ENCODE measurements at regions not wholly inside any gene's neighbourhood (a gene's known extent, or its start where the extent isn't known, plus 50 kb on each side); places are given as distances from the start of the nearest gene placed in this dataset.
"Not testable (repeated sequence)": the region's sequence is repeated elsewhere in the genome, so short reads cannot be mapped to it uniquely, and the experiment has no call there.

DNA sequence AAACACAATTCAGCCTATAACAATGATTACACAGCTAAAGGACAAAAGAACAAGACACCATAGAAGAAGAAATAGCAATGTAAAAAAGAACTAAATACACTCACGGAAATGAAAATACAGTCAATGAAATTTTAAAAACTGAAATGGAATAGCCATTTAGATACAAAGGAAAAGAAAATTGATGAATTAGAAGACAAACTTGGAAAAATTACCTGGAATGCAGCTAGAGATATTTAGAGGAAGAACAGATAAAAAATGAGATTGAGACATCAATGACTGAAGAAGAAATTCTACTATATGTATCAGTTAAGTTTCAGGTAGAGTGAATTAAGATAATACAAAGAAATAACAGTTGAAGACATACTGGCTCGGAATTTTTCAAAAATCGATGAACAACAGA lies 430.4 kb upstream of the NR5A2 start:
- TF ChIP-seq, protein P1, sequence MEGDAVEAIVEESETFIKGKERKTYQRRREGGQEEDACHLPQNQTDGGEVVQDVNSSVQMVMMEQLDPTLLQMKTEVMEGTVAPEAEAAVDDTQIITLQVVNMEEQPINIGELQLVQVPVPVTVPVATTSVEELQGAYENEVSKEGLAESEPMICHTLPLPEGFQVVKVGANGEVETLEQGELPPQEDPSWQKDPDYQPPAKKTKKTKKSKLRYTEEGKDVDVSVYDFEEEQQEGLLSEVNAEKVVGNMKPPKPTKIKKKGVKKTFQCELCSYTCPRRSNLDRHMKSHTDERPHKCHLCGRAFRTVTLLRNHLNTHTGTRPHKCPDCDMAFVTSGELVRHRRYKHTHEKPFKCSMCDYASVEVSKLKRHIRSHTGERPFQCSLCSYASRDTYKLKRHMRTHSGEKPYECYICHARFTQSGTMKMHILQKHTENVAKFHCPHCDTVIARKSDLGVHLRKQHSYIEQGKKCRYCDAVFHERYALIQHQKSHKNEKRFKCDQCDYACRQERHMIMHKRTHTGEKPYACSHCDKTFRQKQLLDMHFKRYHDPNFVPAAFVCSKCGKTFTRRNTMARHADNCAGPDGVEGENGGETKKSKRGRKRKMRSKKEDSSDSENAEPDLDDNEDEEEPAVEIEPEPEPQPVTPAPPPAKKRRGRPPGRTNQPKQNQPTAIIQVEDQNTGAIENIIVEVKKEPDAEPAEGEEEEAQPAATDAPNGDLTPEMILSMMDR (conservative IDR thresholded peaks at IDR 0.05) = no peak
- no peak for DNase-seq (ENCODE audit: low read depth, low spot score)
- no peaks in the 10 kb centered on the region for H3K27me3 Mint-ChIP-seq (ENCODE audit: low read depth)
- no peaks in the 10 kb centered on the region for H3K36me3 Mint-ChIP-seq (ENCODE audit: low read depth)
- no peak overlapping the region for H3K27ac Mint-ChIP-seq (ENCODE audit: unreplicated experiment)
- no peaks in the 10 kb centered on the region for H3K4me1 Mint-ChIP-seq
- H3K9me3 Mint-ChIP-seq = peaks cover 8% of the 10 kb centered on the region
- no peak overlapping the region for H3K4me3 Mint-ChIP-seq

DNA sequence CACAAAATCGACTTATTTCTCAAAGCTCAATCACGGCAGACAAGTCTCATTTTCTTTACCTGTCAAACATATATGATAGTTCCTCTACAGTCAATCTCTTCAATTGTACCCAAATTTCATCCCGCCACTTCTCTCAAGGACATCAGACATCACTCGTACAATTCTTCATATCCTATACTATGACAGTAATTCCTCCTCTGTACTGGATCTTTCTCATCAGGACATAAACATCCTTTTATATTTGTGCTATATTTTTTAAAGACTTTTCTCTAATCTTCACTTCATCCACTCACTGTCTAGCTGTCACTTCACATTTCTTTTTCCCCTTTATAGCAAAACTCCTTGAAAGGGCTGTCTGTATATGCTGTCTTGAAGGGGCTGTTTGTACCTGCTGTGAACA lies 419.1 kb upstream of the NR5A2 start:
- no peaks in the 10 kb centered on the region for H3K9me3 Mint-ChIP-seq
- no peak for DNase-seq (ENCODE audit: low read depth, low spot score)
- TF ChIP-seq, protein P1 (conservative IDR thresholded peaks at IDR 0.05) = no peak
- no peaks in the 10 kb centered on the region for H3K36me3 Mint-ChIP-seq (ENCODE audit: low read depth)
- no peak overlapping the region for H3K27ac Mint-ChIP-seq (ENCODE audit: unreplicated experiment)
- H3K27me3 Mint-ChIP-seq (ENCODE audit: low read depth) = no peaks in the 10 kb centered on the region
- H3K4me1 Mint-ChIP-seq = no peaks in the 10 kb centered on the region
- no peak overlapping the region for H3K4me3 Mint-ChIP-seq

DNA sequence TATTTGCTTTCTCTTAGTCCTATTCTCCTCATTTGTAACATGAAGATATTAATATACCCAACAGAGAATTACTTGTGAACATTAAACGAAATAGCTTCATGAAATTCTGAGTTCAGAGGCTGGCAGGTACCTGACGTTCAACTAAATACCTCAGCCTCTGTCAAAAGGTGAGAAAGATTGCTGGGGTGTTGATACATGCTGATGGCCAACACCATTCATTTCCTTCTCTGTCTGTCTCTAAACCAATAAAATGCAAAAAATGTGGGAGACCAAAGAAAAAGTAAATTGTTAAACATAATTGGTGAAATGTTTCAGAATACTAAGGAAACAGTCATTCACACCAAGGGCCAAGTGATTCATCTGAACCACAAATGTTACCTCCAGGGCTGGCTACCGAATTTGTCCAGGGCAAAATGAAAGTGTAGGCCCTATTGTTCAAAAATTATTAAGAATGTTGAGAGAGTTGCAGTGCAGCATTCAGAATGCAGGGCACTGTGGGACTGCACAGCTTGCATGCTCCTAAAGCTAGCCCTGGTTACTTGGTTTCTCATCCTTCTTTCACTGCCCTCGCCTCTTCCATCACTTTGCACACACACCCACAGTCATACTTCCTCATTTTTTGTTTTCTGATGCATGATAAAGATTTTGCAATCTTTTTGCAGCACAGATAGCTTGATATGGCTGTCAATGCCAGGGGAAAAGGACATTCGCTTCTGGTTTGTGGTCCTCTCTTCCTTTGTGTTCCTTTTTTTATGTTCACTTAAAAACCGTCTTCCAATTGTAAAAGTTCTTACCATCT lies 414.3 kb upstream of the NR5A2 start:
- Mint-ChIP-seq H3K4me3 (no peak overlapping the region), H3K4me1 (no peaks in the 10 kb centered on the region), H3K36me3 (ENCODE audit: low read depth) (no peaks in the 10 kb centered on the region), H3K27ac (ENCODE audit: unreplicated experiment) (no peak overlapping the region), H3K9me3 (no peaks in the 10 kb centered on the region), H3K27me3 (ENCODE audit: low read depth) (no peaks in the 10 kb centered on the region)
- TF ChIP-seq, protein P1 (conservative IDR thresholded peaks at IDR 0.05) = no peak
- no peak for DNase-seq (ENCODE audit: low read depth, low spot score)

DNA sequence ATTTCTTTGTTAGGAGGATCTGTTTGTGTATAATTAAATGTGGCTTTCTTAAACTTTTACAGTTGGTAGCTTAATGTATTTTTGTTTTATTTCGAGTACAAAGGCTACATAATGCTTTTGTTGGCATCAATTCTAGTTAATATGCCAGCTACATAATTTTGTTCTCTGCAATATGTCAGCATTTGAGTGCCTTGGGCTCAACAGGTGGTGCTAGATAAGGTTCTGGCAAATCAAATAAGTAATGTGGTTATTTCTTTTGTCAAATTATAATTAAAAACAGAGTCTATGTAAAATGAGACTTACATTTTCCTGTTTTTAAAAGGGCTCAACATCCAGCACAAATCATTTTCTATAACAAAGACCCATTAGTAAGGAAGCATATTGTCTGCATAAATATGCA lies 410.6 kb upstream of the NR5A2 start:
- peaks cover 2% of the 10 kb centered on the region for H3K27me3 Mint-ChIP-seq (ENCODE audit: low read depth)
- H3K4me3 Mint-ChIP-seq = no peak overlapping the region
- H3K9me3 Mint-ChIP-seq = no peaks in the 10 kb centered on the region
- no peaks in the 10 kb centered on the region for H3K36me3 Mint-ChIP-seq (ENCODE audit: low read depth)
- no peaks in the 10 kb centered on the region for H3K4me1 Mint-ChIP-seq
- H3K27ac Mint-ChIP-seq (ENCODE audit: unreplicated experiment) = no peak overlapping the region
- TF ChIP-seq, protein P1 (conservative IDR thresholded peaks at IDR 0.05) = no peak
- DNase-seq (ENCODE audit: low read depth, low spot score) = no peak

DNA sequence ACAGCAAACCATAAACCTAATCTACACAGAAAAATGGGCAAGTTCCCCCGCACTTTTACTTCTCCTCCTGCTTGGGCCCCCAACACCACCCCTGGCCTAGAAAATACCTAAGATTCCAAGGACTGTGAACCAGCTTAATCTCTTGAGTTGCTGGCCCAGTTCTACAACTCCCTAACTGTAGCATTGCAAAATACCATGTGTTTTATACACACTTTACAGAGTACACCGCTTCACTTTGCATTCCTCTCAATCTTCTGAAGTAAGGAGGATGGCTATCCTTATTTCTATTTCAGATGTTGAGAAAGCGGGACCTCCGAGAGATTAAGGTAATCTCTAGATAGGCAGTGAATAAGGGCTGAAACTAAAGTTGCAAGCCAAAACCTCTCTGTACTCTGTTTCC lies 408.3 kb upstream of the NR5A2 start:
- H3K27me3 Mint-ChIP-seq (ENCODE audit: low read depth) = peaks cover 2% of the 10 kb centered on the region
- TF ChIP-seq, protein P1 (conservative IDR thresholded peaks at IDR 0.05) = no peak
- no peaks in the 10 kb centered on the region for H3K4me1 Mint-ChIP-seq
- no peak overlapping the region for H3K4me3 Mint-ChIP-seq
- no peaks in the 10 kb centered on the region for H3K36me3 Mint-ChIP-seq (ENCODE audit: low read depth)
- DNase-seq (ENCODE audit: low read depth, low spot score) = no peak
- no peaks in the 10 kb centered on the region for H3K9me3 Mint-ChIP-seq
- no peak overlapping the region for H3K27ac Mint-ChIP-seq (ENCODE audit: unreplicated experiment)

DNA sequence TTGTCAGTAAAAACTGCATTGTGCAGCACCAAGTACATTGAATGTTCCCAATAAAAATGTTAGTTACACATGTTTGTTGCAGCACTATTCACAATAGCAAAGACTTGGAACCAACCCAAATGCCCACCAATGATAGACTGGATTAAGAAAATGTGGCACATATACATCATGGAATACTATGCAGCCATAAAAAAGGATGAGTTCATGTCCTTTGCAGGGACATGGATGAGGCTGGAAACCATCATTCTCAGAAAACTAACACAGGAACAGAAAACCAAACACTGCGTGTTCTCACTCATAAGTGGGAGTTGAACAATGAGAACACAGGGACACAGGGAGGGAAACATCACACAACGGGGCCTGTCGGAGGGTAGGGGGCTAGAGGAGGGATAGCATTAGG lies 401.3 kb upstream of the NR5A2 start:
- H3K4me1 Mint-ChIP-seq; H3K4me3 Mint-ChIP-seq; DNase-seq (ENCODE audit: low read depth, low spot score); H3K27me3 Mint-ChIP-seq (ENCODE audit: low read depth); H3K9me3 Mint-ChIP-seq; H3K36me3 Mint-ChIP-seq (ENCODE audit: low read depth); H3K27ac Mint-ChIP-seq (ENCODE audit: unreplicated experiment): not testable (repeated sequence)

Data from neural crest cell (in vitro differentiated cells).